ENCODE measurements at regions not wholly inside any gene's neighbourhood (a gene's known extent, or its start where the extent isn't known, plus 50 kb on each side); places are given as distances from the start of the nearest gene placed in this dataset.

- Histone ChIP-seq H3K9me3 (ENCODE audit: control insufficient read depth in 4 of 4, low read length in 3 of 4) (peaks cover 0 to 8% (median 0%) of the 10 kb centered on the region in 4 donors), H3K36me3 (ENCODE audit: control insufficient read depth in 4 of 4, insufficient read depth in 3 of 4, low read depth in 1 of 4, low read length in 3 of 4) (no peaks in the 10 kb centered on the region), H3K4me1 (ENCODE audit: control insufficient read depth in 4 of 4, insufficient read depth in 4 of 4, low read length in 3 of 4) (no peaks in the 10 kb centered on the region), H3K27me3 (ENCODE audit: control insufficient read depth in 4 of 4, insufficient read depth in 4 of 4, low read length in 3 of 4) (no peaks in the 10 kb centered on the region), H3K4me3 (ENCODE audit: low read depth in 1 of 3, low read length in 3 of 3) (no peak overlapping the region), H3K9ac (ENCODE audit: low read depth in 1 of 2, low read length in 2 of 2) (no peak overlapping the region), H3K27ac (ENCODE audit: low read depth in 1 of 2, low read length in 2 of 2) (no peak overlapping the region)
- WGBS = 82% methylated on average over 3 of the region's 3 CpGs
- TF ChIP-seq HNF4A (conservative IDR thresholded peaks at IDR 0.05) (no peak), CTCF (IDR thresholded peaks at IDR 0.05; ENCODE audit: low read depth, low read length, missing input control) (no peak), RXRA (IDR thresholded peaks at IDR 0.05) (no peak), FOXA2 (IDR thresholded peaks at IDR 0.05) (no peak), SP1 (IDR thresholded peaks at IDR 0.05) (no peak), RAD21 (IDR thresholded peaks at IDR 0.05) (no peak), TAF1 (conservative IDR thresholded peaks at IDR 0.05) (no peak), ZBTB33 (IDR thresholded peaks at IDR 0.05) (no peak), EGR1 (IDR thresholded peaks at IDR 0.05; ENCODE audit: low read depth in 2 of 2) (no peak), JUND (IDR thresholded peaks at IDR 0.05) (no peak), NR2F2 (IDR thresholded peaks at IDR 0.05) (no peak), FOXA1 (IDR thresholded peaks at IDR 0.05) (no peak), GABPA (IDR thresholded peaks at IDR 0.05 in 1 of 2, conservative IDR thresholded peaks at IDR 0.05 in 1 of 2) (no peak), YY1 (IDR thresholded peaks at IDR 0.05) (no peak), ATF3 (IDR thresholded peaks at IDR 0.05) (no peak), HNF4G (IDR thresholded peaks at IDR 0.05) (no peak), REST (IDR thresholded peaks at IDR 0.05) (no peak), MAX (IDR thresholded peaks at IDR 0.05) (no peak)
- no peak for DNase-seq (ENCODE audit: low spot score)
Observed at GRCh38 chr2:103594823-103595222, 833.0 kb downstream of the TMEM182 start.
